Activated T-cell treated with anti-CD3 and anti-CD28 coated beads, Interleukin-2, amount 50 U/mL, for 72 hours (primary cell): ENCODE measurements at regions not wholly inside any gene's neighbourhood (a gene's known extent, or its start where the extent isn't known, plus 50 kb on each side); places are given as distances from the start of the nearest gene placed in this dataset.
A peak's percentile ranks its signal among the peaks of the same experiment; 100 is the strongest.

Experiments used
- ATAC-seq, 2 donors: fragments of 150-1000 bp; cut with Tn5 transposase; replicated peaks in 1 of 2; 2 replicates each; pipeline ENCODE4 v1.10.0; 2021; ENCODE audit warnings: moderate library complexity in 2 of 2, mild to moderate bottlenecking in 1 of 2
- DNase-seq, 2 donors: peaks; one replicate each; pipeline ENCODE4 v3.0.0; 2021 to 2022; ENCODE audit warnings: mixed read lengths in 1 of 2
- H3K27ac Mint-ChIP-seq: one replicate; pipeline ENCODE4 v1.8.0; 2022; ENCODE audit warnings: mild to moderate bottlenecking, moderate library complexity, mixed read lengths
- H3K27me3 Mint-ChIP-seq: one replicate; pipeline ENCODE4 v1.8.0; 2022; ENCODE audit warnings: low read depth, mixed read lengths
- H3K36me3 Mint-ChIP-seq, 2 donors: one replicate each; pipeline ENCODE4 v1.8.0; 2022; ENCODE audit warnings: mixed read lengths in 2 of 2, mild to moderate bottlenecking in 1 of 2; ENCODE audit not compliant: insufficient read depth in 2 of 2
- H3K4me1 Mint-ChIP-seq: one replicate; pipeline ENCODE4 v1.8.0; 2022; ENCODE audit warnings: low read depth, mixed read lengths
- H3K4me3 Mint-ChIP-seq, 2 donors: one replicate each; pipeline ENCODE4 v1.8.0; 2022; ENCODE audit warnings: mild to moderate bottlenecking in 2 of 2, mixed read lengths in 2 of 2, moderate library complexity in 2 of 2
- H3K9me3 Mint-ChIP-seq, 2 donors: one replicate each; pipeline ENCODE4 v1.8.0; 2022; ENCODE audit warnings: mixed read lengths in 2 of 2

DNA sequence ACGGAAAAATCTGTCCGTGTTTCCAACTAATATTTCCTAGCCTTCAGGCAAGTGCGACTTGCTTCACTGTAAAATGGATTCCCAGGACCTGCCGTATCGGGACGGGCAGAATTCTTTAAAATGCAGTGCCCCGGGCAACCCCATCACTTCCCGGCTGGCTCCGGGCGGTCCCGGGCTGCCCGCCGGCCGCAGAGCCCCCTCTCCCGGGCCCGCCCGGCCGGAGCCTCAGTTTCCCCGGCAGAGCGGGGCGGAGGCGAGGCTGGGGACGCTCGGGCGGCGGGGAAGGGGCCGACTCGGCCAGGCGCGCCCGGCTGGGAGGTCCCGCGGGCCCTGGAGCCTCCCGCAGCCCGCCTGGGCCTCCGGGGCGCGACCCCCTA lies 84.2 kb upstream of the WNT7B start:
- Mint-ChIP-seq H3K4me3 (no peak overlapping the region), H3K27ac (no peak overlapping the region), H3K9me3 (no peaks in the 10 kb centered on the region), H3K27me3 (no peaks in the 10 kb centered on the region), H3K4me1 (peaks cover 31% of the 10 kb centered on the region), H3K36me3 (no peaks in the 10 kb centered on the region)
- DNase-seq (no peak), ATAC-seq (no peak)

DNA sequence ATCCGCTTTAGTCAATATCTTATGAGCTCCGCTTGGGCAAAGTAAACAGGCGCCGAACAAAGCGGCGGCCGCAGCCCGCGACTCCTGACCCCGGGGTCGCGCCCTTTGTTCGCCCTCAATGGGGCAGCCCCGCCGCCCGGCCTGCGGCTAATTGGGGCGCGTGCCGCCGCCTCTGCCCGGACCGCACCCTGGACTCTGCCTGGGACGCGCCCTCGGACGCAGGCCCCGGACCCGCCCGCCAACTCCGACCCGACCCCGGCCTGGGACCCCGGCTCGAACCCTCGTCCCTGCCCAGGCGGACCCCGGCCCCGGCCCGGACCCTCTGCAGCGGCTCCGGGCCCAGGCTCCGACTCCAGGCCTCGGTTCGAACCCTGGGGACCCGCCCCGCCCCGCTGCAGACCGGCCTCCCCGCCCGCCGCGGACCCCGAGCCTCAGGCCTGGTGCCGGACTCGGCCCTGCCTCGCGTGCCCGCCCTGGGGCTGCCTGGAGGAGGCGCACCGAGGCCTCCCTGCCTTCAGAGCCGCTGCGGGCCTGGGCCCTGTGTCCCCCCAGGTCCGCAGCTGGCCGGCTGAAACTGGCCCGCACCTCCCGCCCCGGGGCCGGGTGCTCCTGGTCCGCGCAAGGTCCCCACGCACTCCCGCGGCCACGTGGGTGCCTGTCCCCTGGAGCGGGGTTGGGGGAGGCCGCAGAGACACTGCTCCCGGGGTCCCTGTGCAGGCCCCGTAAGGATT lies 84.7 kb upstream of the WNT7B start:
- Mint-ChIP-seq H3K4me3 (no peak overlapping the region), H3K27ac (no peak overlapping the region), H3K36me3 (no peaks in the 10 kb centered on the region), H3K9me3 (no peaks in the 10 kb centered on the region), H3K4me1 (peaks cover 32% of the 10 kb centered on the region), H3K27me3 (no peaks in the 10 kb centered on the region)
- DNase-seq (no peak), ATAC-seq (no peak)

DNA sequence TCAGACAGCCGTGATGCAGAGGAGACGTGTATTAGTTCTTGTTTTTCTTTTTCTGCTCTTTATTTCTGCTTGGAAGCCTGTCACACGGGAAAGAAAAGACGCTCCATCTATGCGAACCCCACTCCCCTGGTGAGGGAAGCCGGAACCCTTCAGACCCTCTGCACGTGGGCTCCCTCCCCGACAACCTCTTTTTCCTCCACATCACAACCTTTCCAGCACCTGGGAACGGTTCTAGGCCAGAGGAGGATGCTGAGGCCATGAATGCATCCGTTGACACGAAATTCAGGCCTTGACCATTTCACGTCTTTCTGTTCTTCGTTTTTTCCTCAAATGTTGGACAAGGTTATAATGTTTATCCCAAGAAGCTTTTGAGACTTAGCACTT lies 85.3 kb upstream of the WNT7B start:
- H3K36me3 Mint-ChIP-seq, result no peaks in the 10 kb centered on the region
- no peak overlapping the region for H3K4me3 Mint-ChIP-seq
- no peaks in the 10 kb centered on the region for H3K9me3 Mint-ChIP-seq
- no peaks in the 10 kb centered on the region for H3K27me3 Mint-ChIP-seq
- H3K27ac Mint-ChIP-seq, result peak overlapping the region; percentile 3
- peaks cover 33% of the 10 kb centered on the region for H3K4me1 Mint-ChIP-seq
- ATAC-seq (no peak), DNase-seq (no peak)

DNA sequence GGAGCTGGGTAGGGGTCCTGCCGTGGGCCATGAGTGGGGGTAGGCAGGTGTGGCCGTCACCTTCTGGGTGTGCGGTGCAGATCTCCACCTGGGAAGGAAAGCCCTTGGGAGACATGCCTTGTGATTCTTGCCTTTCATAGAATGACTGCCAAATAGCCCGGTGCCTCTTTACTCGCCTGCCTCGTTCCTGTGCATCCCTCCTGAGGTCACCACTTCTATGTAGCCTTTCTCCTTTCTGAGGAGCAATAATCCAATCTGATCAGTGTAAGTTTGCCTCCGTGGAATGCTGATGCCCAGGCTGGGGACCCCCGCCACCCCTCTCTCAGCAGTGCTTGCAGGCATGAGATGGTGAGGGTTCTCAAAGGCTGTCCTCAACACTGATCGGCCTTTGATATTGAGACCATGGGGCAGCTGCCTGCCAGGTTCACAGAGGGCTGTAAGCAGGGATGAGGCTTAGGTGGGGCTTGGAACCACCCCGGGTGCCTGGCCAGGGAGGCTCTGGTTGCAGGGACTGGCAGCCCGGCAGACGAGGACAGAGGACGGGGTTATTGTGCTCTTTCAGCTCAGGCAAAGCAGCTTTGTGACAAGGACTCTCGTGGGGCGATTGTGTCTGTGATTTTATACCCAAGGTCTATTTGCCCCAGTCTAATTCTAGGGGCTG lies 86.1 kb upstream of the WNT7B start:
- no peaks in the 10 kb centered on the region for H3K27me3 Mint-ChIP-seq
- H3K4me1 Mint-ChIP-seq, result peaks cover 25% of the 10 kb centered on the region
- DNase-seq (no peak), ATAC-seq (no peak)
- no peak overlapping the region for H3K27ac Mint-ChIP-seq
- H3K9me3 Mint-ChIP-seq, result no peaks in the 10 kb centered on the region
- no peaks in the 10 kb centered on the region for H3K36me3 Mint-ChIP-seq
- no peak overlapping the region for H3K4me3 Mint-ChIP-seq

DNA sequence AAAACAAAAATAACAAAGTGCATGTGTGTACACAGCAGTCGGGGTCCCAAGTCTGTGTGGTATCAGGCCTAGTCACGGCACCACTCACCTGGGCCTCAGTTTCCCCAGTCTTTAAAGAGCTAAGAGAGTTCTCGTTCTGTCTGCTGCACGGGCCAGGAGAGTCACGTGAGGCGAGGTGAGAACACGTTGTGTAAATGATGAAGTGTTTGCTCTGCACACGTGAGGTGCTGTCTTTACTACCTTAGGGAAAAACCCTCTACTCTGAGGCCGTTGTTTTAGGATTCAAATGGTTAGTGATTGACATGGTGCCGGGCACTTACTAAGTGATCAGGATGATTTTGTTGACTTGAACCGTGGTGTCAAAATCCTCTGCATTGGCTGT lies 86.5 kb upstream of the PPARA start:
- Mint-ChIP-seq H3K27ac (no peak overlapping the region), H3K27me3 (no peaks in the 10 kb centered on the region), H3K4me3 (no peak overlapping the region), H3K36me3 (no peaks in the 10 kb centered on the region), H3K4me1 (peaks cover 22% of the 10 kb centered on the region), H3K9me3 (no peaks in the 10 kb centered on the region)
- DNase-seq, result no peak
- no peak for ATAC-seq

DNA sequence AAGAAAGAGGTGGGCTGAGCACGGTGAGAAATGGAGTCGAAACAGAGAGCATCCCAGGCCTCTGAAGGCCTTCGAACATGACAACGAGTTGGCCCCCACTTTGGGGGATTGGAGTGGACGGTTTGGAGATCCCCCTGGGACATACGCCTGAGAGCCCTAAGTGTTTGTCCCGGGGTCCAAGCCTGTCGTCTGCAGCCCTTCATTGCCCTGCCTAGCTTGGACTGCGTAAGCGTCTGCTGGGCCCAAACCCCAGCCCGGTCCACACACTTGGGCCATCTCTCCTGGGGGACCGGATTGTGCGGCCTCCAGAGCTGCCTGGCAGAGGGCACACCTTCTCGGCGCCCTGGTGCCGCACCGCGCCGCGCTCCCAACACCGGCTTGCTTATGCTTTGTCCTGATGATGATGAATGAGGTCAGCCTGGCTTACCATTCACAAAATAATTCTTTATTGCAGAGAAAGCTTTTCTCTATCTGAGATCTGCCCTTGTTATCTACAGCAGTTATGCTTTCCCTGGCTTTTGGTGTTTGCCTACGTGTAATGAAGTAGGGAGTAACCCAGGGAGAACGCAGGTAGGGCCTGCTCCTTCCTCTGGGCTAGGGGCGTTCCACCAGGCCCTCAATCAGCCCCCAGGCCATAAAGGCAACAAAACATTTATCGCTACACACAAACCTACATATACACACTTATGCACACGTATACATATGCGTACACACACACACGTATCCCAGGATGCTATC lies 85.9 kb upstream of the PPARA start:
- Mint-ChIP-seq H3K4me1 (peaks cover 28% of the 10 kb centered on the region), H3K36me3 (no peaks in the 10 kb centered on the region), H3K9me3 (no peaks in the 10 kb centered on the region), H3K27me3 (no peaks in the 10 kb centered on the region), H3K27ac (peak overlapping the region; percentile 89), H3K4me3 (no peak overlapping the region)
- no peak for DNase-seq
- ATAC-seq, result no peak

DNA sequence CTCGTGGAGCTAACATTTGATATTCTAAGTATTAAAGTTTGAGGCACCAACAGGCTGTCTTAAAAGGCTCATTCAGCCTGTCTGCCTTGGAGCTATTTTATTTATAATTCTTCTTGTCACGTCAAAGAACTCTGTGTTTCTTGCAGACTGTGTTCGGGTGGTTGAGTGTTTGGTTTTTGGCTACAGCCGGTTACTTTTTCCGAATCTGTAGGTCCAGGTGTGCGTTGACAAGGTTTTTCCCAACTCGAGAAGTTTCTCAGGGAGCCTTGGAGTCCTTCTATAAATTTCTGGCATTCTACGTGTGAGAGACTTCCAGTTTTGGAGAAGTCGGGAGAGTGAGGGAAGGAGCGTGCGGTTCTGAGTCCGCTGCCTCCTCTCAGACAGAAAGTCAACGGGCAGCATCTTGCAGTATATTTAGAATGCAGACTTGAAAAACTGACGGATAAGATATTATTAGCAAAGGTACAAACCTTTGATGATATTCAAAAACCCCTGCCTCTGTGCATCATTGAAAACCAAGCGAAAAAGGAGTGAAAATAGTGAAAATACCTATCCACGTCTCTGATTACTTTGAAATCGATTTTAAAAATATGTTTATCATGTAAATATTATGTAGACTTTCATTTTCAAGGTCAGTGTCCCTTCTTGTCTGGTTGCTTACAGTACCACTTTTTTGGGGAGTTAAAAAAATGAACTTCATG lies 85.2 kb upstream of the PPARA start:
- peaks cover 32% of the 10 kb centered on the region for H3K4me1 Mint-ChIP-seq

DNA sequence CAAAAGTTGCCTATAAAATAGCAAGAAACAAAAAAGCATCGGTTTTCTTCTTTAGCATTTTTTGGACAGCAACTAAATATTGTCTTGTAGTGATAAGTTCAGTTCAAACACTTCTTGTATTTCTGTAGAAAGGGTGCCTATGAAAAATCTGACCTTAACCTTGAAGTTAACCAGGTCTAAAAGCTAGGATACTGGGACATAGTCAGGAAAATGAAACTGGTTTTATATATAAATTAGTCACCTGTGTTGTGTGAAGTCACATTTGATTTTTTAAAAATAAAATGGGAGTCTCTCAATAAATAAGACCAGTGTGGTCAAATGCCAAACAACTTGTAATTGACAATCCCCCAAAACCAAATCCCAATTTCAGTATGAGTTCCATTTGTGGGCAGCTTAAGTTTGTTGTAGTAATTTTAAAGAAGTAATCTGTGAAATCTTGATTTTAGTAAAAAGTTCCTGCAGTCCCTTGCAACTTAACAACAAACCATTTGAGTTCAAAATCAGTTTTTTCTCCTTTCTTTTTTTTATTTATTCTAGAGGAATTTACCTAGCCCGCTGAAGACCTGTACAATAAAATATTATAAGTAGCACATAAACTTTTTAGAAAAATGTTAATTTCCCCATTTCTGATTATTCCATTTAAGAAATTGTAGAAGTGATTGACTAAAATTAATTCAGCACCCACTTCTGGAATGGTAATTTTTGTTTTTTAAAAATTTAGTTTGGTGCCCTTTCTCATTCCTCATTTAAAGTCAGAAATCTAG lies 84.5 kb upstream of the PPARA start:
- no peak overlapping the region for H3K27ac Mint-ChIP-seq
- DNase-seq (no peak), ATAC-seq (no peak)
- no peaks in the 10 kb centered on the region for H3K27me3 Mint-ChIP-seq
- no peaks in the 10 kb centered on the region for H3K36me3 Mint-ChIP-seq
- peaks cover 32% of the 10 kb centered on the region for H3K4me1 Mint-ChIP-seq
- H3K9me3 Mint-ChIP-seq, result no peaks in the 10 kb centered on the region
- no peak overlapping the region for H3K4me3 Mint-ChIP-seq

More for the DNA sequence above, 85.2 kb upstream of the PPARA start:
- Mint-ChIP-seq H3K36me3 (no peaks in the 10 kb centered on the region), H3K27me3 (no peaks in the 10 kb centered on the region), H3K27ac (peak overlapping the region; percentile 89), H3K9me3 (no peaks in the 10 kb centered on the region), H3K4me3 (peak overlapping the region in 1 of 2 donors; percentile 49)
- no peak for DNase-seq
- ATAC-seq, result no peak

DNA sequence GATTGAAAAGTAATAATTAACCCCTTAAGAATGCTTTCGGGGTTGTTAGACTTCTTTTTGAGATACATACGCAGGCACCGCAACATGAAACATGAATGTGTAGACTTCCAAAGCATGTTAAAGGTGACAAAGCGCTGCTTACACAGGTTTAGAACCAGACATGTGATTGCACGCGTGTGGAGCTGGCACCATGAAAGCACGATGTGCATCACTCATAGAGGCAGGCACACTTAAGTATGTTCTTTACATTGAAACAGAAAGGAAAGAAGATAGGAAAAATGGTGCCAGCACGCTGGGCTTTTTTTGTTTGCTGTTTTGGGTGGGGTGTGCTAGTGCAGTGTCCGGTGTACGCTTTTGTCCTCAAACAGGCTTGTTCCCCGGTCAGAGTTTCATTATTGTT lies 83.6 kb upstream of the PPARA start:
- no peaks in the 10 kb centered on the region for H3K27me3 Mint-ChIP-seq
- no peak for DNase-seq
- H3K4me3 Mint-ChIP-seq, result no peak overlapping the region
- peak overlapping the region; percentile 60 for H3K27ac Mint-ChIP-seq
- no peaks in the 10 kb centered on the region for H3K9me3 Mint-ChIP-seq
- ATAC-seq, result no peak
- no peaks in the 10 kb centered on the region for H3K36me3 Mint-ChIP-seq
- H3K4me1 Mint-ChIP-seq, result peaks cover 32% of the 10 kb centered on the region

DNA sequence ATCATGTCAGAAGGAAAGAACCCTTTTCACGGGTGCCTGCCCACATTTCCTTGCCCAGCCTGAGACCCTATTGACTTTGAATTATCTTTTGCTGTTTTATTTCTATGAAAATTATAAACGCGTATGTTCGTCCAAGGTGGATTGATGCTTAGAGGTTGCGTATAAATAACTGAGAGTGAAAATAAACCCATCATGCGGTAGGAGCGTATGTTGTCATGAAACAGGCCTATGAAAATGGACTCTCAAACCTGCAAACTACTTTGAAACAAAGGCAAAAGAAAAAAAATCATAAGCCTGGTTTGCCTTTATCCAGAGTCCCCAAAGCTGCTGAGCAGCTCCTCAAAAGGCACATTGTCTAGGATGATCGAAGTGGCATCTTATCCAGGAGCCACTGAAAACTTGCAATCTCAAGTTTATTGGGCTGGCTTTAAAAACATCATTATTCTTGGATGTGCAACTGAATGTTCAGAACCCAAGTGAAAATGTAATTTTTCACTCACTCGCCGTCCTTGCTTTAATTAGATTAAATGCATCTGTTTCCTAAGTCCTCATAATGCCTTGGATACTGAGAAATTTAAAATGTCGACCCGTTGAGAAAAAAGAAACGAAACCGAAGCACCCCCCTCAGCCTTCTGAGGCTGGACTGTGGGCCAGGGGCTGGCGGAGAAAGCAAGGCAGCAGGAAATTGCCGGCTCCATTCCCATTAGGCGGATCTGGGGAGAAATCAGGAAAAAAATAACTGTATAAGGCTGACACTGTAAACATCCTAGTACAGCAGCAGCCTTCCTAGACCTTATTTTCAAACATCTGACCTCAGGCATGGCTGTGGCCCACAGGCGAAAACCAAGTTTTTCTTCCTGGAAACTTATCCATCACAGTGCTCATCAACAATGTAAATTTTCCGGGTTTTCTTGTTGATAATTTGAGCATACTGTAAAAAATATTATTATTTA lies 82.9 kb upstream of the PPARA start:
- H3K4me1 Mint-ChIP-seq, result peaks cover 32% of the 10 kb centered on the region
- H3K27ac Mint-ChIP-seq, result peak overlapping the region; percentile 60
- DNase-seq (no peak), ATAC-seq (no peak)
- H3K36me3 Mint-ChIP-seq, result no peaks in the 10 kb centered on the region
- H3K9me3 Mint-ChIP-seq, result no peaks in the 10 kb centered on the region
- no peak overlapping the region for H3K4me3 Mint-ChIP-seq
- H3K27me3 Mint-ChIP-seq, result no peaks in the 10 kb centered on the region

DNA sequence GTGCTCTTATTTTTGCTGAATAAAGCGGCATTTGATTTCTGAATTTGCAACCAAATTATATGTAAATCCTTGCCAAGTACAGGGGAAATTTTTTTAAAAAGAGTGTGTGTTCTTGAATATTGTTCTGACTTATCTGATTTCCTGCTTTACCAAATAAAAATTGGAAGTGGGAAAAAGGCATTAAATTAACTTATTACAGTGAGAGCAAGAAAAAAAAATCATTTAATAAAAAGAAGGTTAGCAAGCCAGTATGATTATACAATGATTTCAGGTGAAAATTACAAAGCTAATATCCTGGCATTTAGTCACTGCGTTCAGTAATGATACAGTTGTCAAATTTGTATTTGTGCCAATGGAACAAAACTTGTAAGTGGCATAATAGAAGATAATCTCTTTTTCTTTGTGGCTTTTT lies 82.1 kb upstream of the PPARA start:
- H3K4me3 Mint-ChIP-seq, result peak overlapping the region in 1 of 2 donors; percentile 25
- no peak overlapping the region for H3K27ac Mint-ChIP-seq
- ATAC-seq (no peak), DNase-seq (no peak)
- no peaks in the 10 kb centered on the region for H3K9me3 Mint-ChIP-seq
- H3K27me3 Mint-ChIP-seq, result no peaks in the 10 kb centered on the region
- H3K36me3 Mint-ChIP-seq, result peaks cover 1 to 2% of the 10 kb centered on the region in 2 donors
- H3K4me1 Mint-ChIP-seq, result peaks cover 40% of the 10 kb centered on the region
